HEK293 (cell line): ENCODE measurements at regions not wholly inside any gene's neighbourhood (a gene's known extent, or its start where the extent isn't known, plus 50 kb on each side); places are given as distances from the start of the nearest gene placed in this dataset.
"Not testable (repeated sequence)": the region's sequence is repeated elsewhere in the genome, so short reads cannot be mapped to it uniquely, and the experiment has no call there.

Source experiments
- CTCF ChIP-seq: fragments of 450-650 bp; formaldehyde crosslinking; IDR thresholded peaks from 2 replicates; pipeline ENCODE4 v1.5.1; 2016; ENCODE audit warnings: missing biosample characterization, missing genetic modification characterization
- GLIS2 ChIP-seq: fragments of 450-650 bp; formaldehyde crosslinking; IDR thresholded peaks from 2 replicates; pipeline ENCODE4 v1.5.1; 2016; ENCODE audit warnings: missing biosample characterization, missing genetic modification characterization
- PRDM4 ChIP-seq: fragments of 450-650 bp; formaldehyde crosslinking; IDR thresholded peaks from 2 replicates; pipeline ENCODE4 v1.5.1; 2017; ENCODE audit warnings: missing biosample characterization, missing genetic modification characterization
- ZNF114 ChIP-seq: fragments of 450-650 bp; formaldehyde crosslinking; IDR thresholded peaks from 2 replicates; pipeline ENCODE4 v1.5.0; 2017; ENCODE audit warnings: missing biosample characterization, missing genetic modification characterization
- ZNF202 ChIP-seq: fragments of 450-650 bp; formaldehyde crosslinking; IDR thresholded peaks from 2 replicates; pipeline ENCODE4 v1.5.1; 2016; ENCODE audit warnings: missing biosample characterization, missing genetic modification characterization, borderline replicate concordance
- ZNF214 ChIP-seq: fragments of 450-650 bp; formaldehyde crosslinking; IDR thresholded peaks from 2 replicates; pipeline ENCODE4 v1.5.1; 2017; ENCODE audit warnings: missing biosample characterization, mild to moderate bottlenecking, missing genetic modification characterization, borderline replicate concordance
- ZNF514 ChIP-seq: fragments of 450-650 bp; formaldehyde crosslinking; IDR thresholded peaks from 2 replicates; pipeline ENCODE4 v1.5.1; 2016; ENCODE audit warnings: missing biosample characterization, missing genetic modification characterization
- ZNF621 ChIP-seq: fragments of 450-650 bp; formaldehyde crosslinking; IDR thresholded peaks from 2 replicates; pipeline ENCODE4 v1.5.1; 2017; ENCODE audit warnings: missing biosample characterization, missing genetic modification characterization
- ZNF670 ChIP-seq: fragments of 450-650 bp; formaldehyde crosslinking; IDR thresholded peaks from 2 replicates; pipeline ENCODE4 v1.5.1; 2016; ENCODE audit warnings: missing biosample characterization, missing genetic modification characterization, low read depth
- ZNF677 ChIP-seq: fragments of 450-650 bp; IDR thresholded peaks from 2 replicates; pipeline ENCODE4 v1.5.0; 2018; ENCODE audit warnings: missing biosample characterization, mild to moderate bottlenecking, missing genetic modification characterization, moderate library complexity
- ZNF768 ChIP-seq: fragments of 450-650 bp; formaldehyde crosslinking; IDR thresholded peaks from 2 replicates; pipeline ENCODE4 v1.5.1; 2018; ENCODE audit warnings: missing biosample characterization, mild to moderate bottlenecking, missing genetic modification characterization
- ZNF792 ChIP-seq: fragments of 450-650 bp; formaldehyde crosslinking; IDR thresholded peaks from 2 replicates; pipeline ENCODE4 v1.5.1; 2016; ENCODE audit warnings: missing biosample characterization, missing genetic modification characterization

GRCh38 chr21:6025139-6025538, 4496.2 kb upstream of the TPTE start:
- not testable (repeated sequence) for TF ChIP-seq ZNF768, ZNF677, CTCF, PRDM4, GLIS2, ZNF202, ZNF114, ZNF792, ZNF621, ZNF214, ZNF670, ZNF514 (tag by site-specific recombination)
